ENCODE measurements at regions not wholly inside any gene's neighbourhood (a gene's known extent, or its start where the extent isn't known, plus 50 kb on each side); places are given as distances from the start of the nearest gene placed in this dataset.

- H3K27me3 ChIP-seq (replicated peaks; ENCODE audit: control insufficient read depth, insufficient read depth, low read length), result no peaks in the 10 kb centered on the region
- no peaks in the 10 kb centered on the region for H3K36me3 ChIP-seq (ENCODE audit: control insufficient read depth, insufficient read depth, low read length)
- TF ChIP-seq, protein P1, sequence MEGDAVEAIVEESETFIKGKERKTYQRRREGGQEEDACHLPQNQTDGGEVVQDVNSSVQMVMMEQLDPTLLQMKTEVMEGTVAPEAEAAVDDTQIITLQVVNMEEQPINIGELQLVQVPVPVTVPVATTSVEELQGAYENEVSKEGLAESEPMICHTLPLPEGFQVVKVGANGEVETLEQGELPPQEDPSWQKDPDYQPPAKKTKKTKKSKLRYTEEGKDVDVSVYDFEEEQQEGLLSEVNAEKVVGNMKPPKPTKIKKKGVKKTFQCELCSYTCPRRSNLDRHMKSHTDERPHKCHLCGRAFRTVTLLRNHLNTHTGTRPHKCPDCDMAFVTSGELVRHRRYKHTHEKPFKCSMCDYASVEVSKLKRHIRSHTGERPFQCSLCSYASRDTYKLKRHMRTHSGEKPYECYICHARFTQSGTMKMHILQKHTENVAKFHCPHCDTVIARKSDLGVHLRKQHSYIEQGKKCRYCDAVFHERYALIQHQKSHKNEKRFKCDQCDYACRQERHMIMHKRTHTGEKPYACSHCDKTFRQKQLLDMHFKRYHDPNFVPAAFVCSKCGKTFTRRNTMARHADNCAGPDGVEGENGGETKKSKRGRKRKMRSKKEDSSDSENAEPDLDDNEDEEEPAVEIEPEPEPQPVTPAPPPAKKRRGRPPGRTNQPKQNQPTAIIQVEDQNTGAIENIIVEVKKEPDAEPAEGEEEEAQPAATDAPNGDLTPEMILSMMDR (IDR thresholded peaks at IDR 0.05; ENCODE audit: insufficient read depth, low read length, poor library complexity, severe bottlenecking), result no peak
- no peak overlapping the region for H3K4me3 ChIP-seq (replicated peaks; ENCODE audit: low read depth, low read length)
- no peak for DNase-seq (ENCODE audit: extremely low read depth, insufficient read length)
Measured at GRCh38 chr13:64255988-64256387, 2840.3 kb upstream of the PCDH20 start.

DNA sequence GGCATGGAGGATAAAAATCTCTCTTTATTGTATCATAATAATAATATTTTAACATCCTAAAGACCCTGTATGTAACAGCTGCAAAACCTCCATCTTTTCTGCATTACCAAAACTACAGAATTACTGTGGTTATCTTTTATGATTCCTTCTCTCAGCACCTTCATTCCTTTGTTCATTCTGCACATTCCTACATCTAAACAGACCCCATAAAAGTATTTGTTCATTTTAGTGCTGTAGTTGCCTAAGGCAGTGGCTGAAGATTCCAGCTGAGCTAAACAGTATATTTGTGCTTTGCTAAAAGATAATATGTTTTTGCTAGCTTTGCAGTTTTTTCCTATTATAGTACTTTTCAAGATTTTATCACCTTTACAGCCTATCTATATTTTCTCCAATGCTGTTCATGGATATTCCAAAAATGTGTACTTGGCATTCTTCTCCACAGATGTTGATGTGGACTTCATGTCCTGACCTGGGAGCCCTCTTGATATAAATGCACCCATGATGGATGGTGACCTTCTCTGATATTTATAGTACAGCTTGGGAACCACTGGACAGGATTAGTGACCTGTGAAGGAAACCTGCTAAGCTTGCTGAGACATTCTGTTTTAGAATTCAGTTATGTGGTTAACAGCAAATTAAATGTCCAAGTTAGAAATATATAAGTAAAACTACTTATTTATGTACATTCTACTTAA, 2832.9 kb upstream of the PCDH20 start:
- H3K27me3 ChIP-seq (replicated peaks; ENCODE audit: control insufficient read depth, insufficient read depth, low read length), result no peaks in the 10 kb centered on the region
- H3K36me3 ChIP-seq (ENCODE audit: control insufficient read depth, insufficient read depth, low read length), result no peaks in the 10 kb centered on the region
- H3K4me3 ChIP-seq (replicated peaks; ENCODE audit: low read depth, low read length), result no peak overlapping the region
- TF ChIP-seq, protein P1 (IDR thresholded peaks at IDR 0.05; ENCODE audit: insufficient read depth, low read length, poor library complexity, severe bottlenecking), result no peak
- DNase-seq (ENCODE audit: extremely low read depth, insufficient read length), result no peak

DNA sequence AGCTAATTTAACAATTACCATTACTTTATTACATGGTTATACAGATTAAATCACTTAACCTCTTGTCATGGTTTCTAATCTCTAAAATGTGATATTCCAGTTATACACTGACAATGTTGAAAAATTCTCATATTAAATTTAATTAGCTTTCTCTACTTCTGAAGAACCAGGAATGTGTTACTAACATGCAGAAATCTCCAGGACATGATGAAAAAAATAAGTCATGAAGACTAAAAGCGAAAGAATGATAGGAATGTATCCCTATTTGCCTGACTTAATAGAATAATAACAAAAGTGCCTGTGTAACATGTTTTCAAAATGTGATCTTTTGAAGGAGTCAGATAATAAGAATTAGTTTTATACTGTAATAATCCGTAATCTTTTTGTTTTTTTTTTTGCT, 2823.7 kb upstream of the PCDH20 start:
- no peaks in the 10 kb centered on the region for H3K36me3 ChIP-seq (ENCODE audit: control insufficient read depth, insufficient read depth, low read length)
- DNase-seq (ENCODE audit: extremely low read depth, insufficient read length), result no peak

DNA sequence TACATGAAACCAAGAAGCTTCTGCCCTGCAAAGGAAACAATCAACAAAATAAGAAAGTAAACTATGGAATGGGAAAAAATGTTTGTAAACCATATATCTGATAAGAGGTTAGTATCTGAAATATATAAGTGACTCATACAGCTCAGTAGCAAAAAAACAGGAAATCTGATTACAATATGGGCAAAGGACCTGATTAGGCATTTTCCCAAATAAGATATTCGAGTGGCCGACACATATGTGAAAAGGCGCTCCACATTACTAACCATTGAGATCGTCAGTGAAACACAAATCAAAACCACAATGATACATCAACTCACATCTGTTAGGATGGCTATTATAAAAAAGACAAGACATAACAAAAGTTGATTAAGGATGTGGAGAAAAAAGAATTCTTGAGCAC, 2818.6 kb upstream of the PCDH20 start:
- no peak for DNase-seq (ENCODE audit: extremely low read depth, insufficient read length)
- Histone ChIP-seq H3K27me3 (replicated peaks; ENCODE audit: control insufficient read depth, insufficient read depth, low read length) (no peaks in the 10 kb centered on the region), H3K36me3 (ENCODE audit: control insufficient read depth, insufficient read depth, low read length) (no peaks in the 10 kb centered on the region), H3K4me3 (replicated peaks; ENCODE audit: low read depth, low read length) (no peak overlapping the region)
- TF ChIP-seq, protein P1 (IDR thresholded peaks at IDR 0.05; ENCODE audit: insufficient read depth, low read length, poor library complexity, severe bottlenecking), result no peak

More for the DNA sequence above, 2823.7 kb upstream of the PCDH20 start:
- Histone ChIP-seq H3K4me3 (replicated peaks; ENCODE audit: low read depth, low read length) (no peak overlapping the region), H3K27me3 (replicated peaks; ENCODE audit: control insufficient read depth, insufficient read depth, low read length) (no peaks in the 10 kb centered on the region)
- TF ChIP-seq, protein P1 (IDR thresholded peaks at IDR 0.05; ENCODE audit: insufficient read depth, low read length, poor library complexity, severe bottlenecking), result no peak

DNA sequence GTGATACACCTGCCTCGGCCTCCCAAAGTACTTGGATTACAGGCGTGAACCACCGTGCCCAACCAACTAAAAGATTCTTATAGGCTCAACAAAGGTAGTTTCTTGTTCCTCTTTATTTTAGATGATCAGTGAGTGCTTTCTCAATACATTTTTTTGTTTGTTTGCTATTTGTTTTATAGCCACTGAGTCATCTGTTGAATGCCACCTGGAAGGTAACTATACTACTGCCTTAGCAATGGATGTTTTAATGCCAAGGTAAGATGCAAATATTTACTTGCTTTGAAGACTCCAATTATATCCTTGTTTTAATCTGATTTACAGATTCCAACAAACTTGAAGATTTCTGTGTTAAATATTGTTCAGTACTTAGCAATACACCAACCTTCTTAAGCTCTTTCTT, 2807.4 kb upstream of the PCDH20 start:
- no peak for DNase-seq (ENCODE audit: extremely low read depth, insufficient read length)
- no peak overlapping the region for H3K4me3 ChIP-seq (replicated peaks; ENCODE audit: low read depth, low read length)
- H3K27me3 ChIP-seq (replicated peaks; ENCODE audit: control insufficient read depth, insufficient read depth, low read length), result no peaks in the 10 kb centered on the region
- TF ChIP-seq, protein P1 (IDR thresholded peaks at IDR 0.05; ENCODE audit: insufficient read depth, low read length, poor library complexity, severe bottlenecking), result no peak
- no peaks in the 10 kb centered on the region for H3K36me3 ChIP-seq (ENCODE audit: control insufficient read depth, insufficient read depth, low read length)
